WTC11 (cell line): ENCODE measurements at regions not wholly inside any gene's neighbourhood (a gene's known extent, or its start where the extent isn't known, plus 50 kb on each side); places are given as distances from the start of the nearest gene placed in this dataset.

Experiments
- ATAC-seq: fragments of 200-7000 bp; cut with Tn5 transposase; 2 replicates; pipeline ENCODE4 v1.10.0; 2021; ENCODE audit warnings: mild to moderate bottlenecking, moderate library complexity
- CTCF ChIA-PET: fragments of 300-600 bp; sonication (Branson Sonifier 250); formaldehyde crosslinking; loops from one replicate; lab custom pipeline; 2021; ENCODE audit warnings: antibody characterized with exemption; lab: Charles Lee
- POLR2A ChIA-PET: fragments of 350-600 bp; sonication (Branson Sonifier 250); formaldehyde crosslinking; loops from one replicate; lab custom pipeline; 2021; ENCODE audit warnings: antibody characterized with exemption; lab: Charles Lee
- DNase-seq: peaks from one replicate; pipeline ENCODE4 v3.0.0; 2021; ENCODE audit warnings: low spot score
- H3K27ac Mint-ChIP-seq: 2 replicates; pipeline ENCODE4 v1.8.0; 2021; ENCODE audit warnings: mixed read lengths
- H3K27me3 Mint-ChIP-seq: 2 replicates; pipeline ENCODE4 v1.8.0; 2021; ENCODE audit warnings: low read depth, mild to moderate bottlenecking, moderate library complexity, mixed read lengths
- H3K36me3 Mint-ChIP-seq: 2 replicates; pipeline ENCODE4 v1.8.0; 2021; ENCODE audit warnings: mixed read lengths
- H3K4me1 Mint-ChIP-seq: 2 replicates; pipeline ENCODE4 v1.8.0; 2022; ENCODE audit warnings: mixed read lengths
- H3K4me3 Mint-ChIP-seq: 2 replicates; pipeline ENCODE4 v1.8.0; 2021; ENCODE audit warnings: mild to moderate bottlenecking, moderate library complexity, mixed read lengths
- H3K9me3 Mint-ChIP-seq: 2 replicates; pipeline ENCODE4 v1.8.0; 2021; ENCODE audit warnings: mixed read lengths
- AR ChIP-seq: fragments of 250-450 bp; sonication (Bioruptor Pico); IDR thresholded peaks from 2 replicates; pipeline ENCODE4 v1.9.0; 2021; ENCODE audit warnings: mild to moderate bottlenecking
- ATF6 ChIP-seq: sonication (generic); formaldehyde crosslinking; IDR thresholded peaks from 2 replicates; pipeline ENCODE4 v1.8.1; 2023; ENCODE audit warnings: mild to moderate bottlenecking, missing genetic modification reagents
- CTCF ChIP-seq: fragments of 200-600 bp; IDR thresholded peaks from 2 replicates; pipeline ENCODE4 v1.8.0; 2022; ENCODE audit warnings: antibody characterized with exemption
- ERG ChIP-seq: fragments of 250-450 bp; sonication (Bioruptor Pico); IDR thresholded peaks from 2 replicates; pipeline ENCODE4 v1.8.0; 2021; ENCODE audit warnings: mild to moderate bottlenecking
- FOXJ3 ChIP-seq: sonication (generic); formaldehyde crosslinking; IDR thresholded peaks from 2 replicates; pipeline ENCODE4 v1.9.0; 2021; ENCODE audit warnings: missing genetic modification reagents, mild to moderate bottlenecking, borderline replicate concordance
- GRHL2 ChIP-seq: fragments of 250-450 bp; sonication (Bioruptor Pico); IDR thresholded peaks from 2 replicates; pipeline ENCODE4 v1.8.0; 2022; ENCODE audit warnings: mild to moderate bottlenecking, moderate library complexity; ENCODE audit not compliant: insufficient replicate concordance, severe bottlenecking
- NFYB ChIP-seq: sonication (generic); formaldehyde crosslinking; conservative IDR thresholded peaks from 2 replicates; pipeline ENCODE4 v1.8.0; 2022; ENCODE audit warnings: low read depth, missing genetic modification reagents
- PRRX2 ChIP-seq: fragments of 250-450 bp; sonication (Bioruptor Pico); IDR thresholded peaks from 2 replicates; pipeline ENCODE4 v1.8.0; 2021; ENCODE audit warnings: mild to moderate bottlenecking
- RELA ChIP-seq: sonication (generic); formaldehyde crosslinking; IDR thresholded peaks from 2 replicates; pipeline ENCODE4 v1.8.1; 2022; ENCODE audit warnings: missing genetic modification reagents, mild to moderate bottlenecking, borderline replicate concordance
- SP1 ChIP-seq: sonication (generic); formaldehyde crosslinking; conservative IDR thresholded peaks from 2 replicates; pipeline ENCODE4 v1.8.1; 2022; ENCODE audit warnings: missing genetic modification reagents
- STAT6 ChIP-seq: sonication (generic); formaldehyde crosslinking; conservative IDR thresholded peaks from 2 replicates; pipeline ENCODE4 v1.8.1; 2023; ENCODE audit warnings: mild to moderate bottlenecking, low read depth, missing genetic modification reagents, moderate library complexity
- TEAD4 ChIP-seq: sonication (generic); formaldehyde crosslinking; IDR thresholded peaks from 2 replicates; pipeline ENCODE4 v1.8.0; 2022; ENCODE audit warnings: mild to moderate bottlenecking, missing genetic modification reagents
- USF2 ChIP-seq: sonication (generic); formaldehyde crosslinking; IDR thresholded peaks from 2 replicates; pipeline ENCODE4 v1.8.1; 2023; ENCODE audit warnings: mild to moderate bottlenecking, missing genetic modification reagents, moderate library complexity
- ZNF416 ChIP-seq: fragments of 250-450 bp; sonication (Bioruptor Pico); IDR thresholded peaks from 2 replicates; pipeline ENCODE4 v1.9.0; 2021; ENCODE audit warnings: mild to moderate bottlenecking, inconsistent platforms

GRCh38 chr15:91456921-91457320 lies 356.9 kb downstream of the SV2B start (continued):
- TF ChIP-seq AR (CRISPR knock-in tag), result no peak

GRCh38 chr15:91461377-91461776 lies 361.3 kb downstream of the SV2B start:
- POLR2A ChIA-PET, result no interaction called here
- Mint-ChIP-seq H3K9me3 (no peaks in the 10 kb centered on the region), H3K36me3 (no peaks in the 10 kb centered on the region), H3K27me3 (no peaks in the 10 kb centered on the region), H3K4me3 (no peak overlapping the region), H3K27ac (no peak overlapping the region), H3K4me1 (peaks cover 4% of the 10 kb centered on the region)
- TF ChIP-seq STAT6, result no peak
- no peak for TF ChIP-seq RELA
- TF ChIP-seq GRHL2 (CRISPR knock-in tag), result no peak
- no peak for TF ChIP-seq ZNF416
- no peak for TF ChIP-seq SP1
- no peak for TF ChIP-seq TEAD4 (CRISPR knock-in tag)
- TF ChIP-seq NFYB, result no peak
- TF ChIP-seq ERG (CRISPR knock-in tag), result no peak
- TF ChIP-seq CTCF, result no peak
- TF ChIP-seq USF2 (CRISPR knock-in tag), result no peak
- TF ChIP-seq PRRX2 (CRISPR knock-in tag), result no peak
- no peak for TF ChIP-seq FOXJ3 (CRISPR knock-in tag)
- TF ChIP-seq ATF6 (CRISPR knock-in tag), result no peak
- CTCF ChIA-PET, result no interaction called here
- DNase-seq (no peak), ATAC-seq (no peak)
